Lower leg skin (tissue), 3 donors: ENCODE measurements at regions not wholly inside any gene's neighbourhood (a gene's known extent, or its start where the extent isn't known, plus 50 kb on each side); places are given as distances from the start of the nearest gene placed in this dataset.

Source experiments
- POLR2A ChIP-seq, 2 donors: fragments of 450-650 bp; IDR thresholded peaks; one replicate each; pipeline ENCODE4 v1.6.1; 2016 to 2017; ENCODE audit warnings: antibody characterized with exemption in 2 of 2, mild to moderate bottlenecking in 1 of 2, moderate library complexity in 1 of 2
- TF ChIP-seq, protein P1 (sequence below), 3 donors: fragments of 450-650 bp; IDR thresholded peaks; one replicate each; pipeline ENCODE4 v1.5.1; 2016; ENCODE audit warnings: antibody characterized with exemption in 3 of 3, mild to moderate bottlenecking in 3 of 3, moderate library complexity in 2 of 3

DNA sequence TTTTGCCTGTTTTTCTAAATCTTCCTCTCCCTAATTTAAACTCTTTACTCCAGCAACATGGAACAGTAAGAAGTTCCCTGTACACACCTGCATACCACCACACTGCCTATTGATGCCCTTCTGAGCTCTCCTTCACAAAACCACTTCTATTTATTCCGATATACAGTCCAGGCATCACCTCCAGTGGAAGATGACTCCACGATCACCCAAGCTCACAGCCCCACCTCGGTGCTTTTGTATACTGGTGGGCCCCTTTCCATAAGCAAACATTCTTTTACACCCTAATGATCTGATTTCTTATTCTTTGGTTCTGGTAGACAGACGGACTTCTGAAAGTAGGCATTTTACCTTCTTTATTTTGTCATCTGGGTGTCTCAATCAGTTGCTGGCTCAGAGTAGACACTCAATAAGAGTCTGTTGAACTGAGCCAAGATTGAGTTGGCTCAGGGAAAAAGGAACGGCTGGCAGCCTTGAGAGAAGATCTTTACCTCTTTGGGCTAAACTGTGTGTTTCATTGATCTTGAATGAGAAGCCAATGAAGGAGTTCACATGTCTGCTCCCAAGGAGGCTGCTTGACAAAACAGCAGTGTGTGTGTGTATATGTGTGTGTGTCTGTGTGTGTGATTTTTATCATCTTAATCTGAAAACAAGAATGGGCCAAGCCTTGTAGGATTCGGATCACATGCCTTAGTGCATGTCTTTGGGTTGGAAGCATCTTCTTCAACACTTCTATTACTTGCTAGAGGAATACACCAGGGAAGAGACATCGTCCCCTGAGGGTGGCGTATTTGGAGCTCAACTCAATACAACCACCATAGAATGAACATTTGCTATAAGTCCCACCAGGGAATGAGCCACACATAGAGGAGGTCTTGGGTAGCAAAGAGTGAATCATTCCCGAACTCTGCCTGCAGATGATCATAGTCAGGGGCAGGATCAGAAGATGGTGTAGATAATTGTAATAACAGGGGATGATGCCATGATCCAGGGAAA is 341.8 kb downstream of the CYRIA start:
- TF ChIP-seq, protein P1, sequence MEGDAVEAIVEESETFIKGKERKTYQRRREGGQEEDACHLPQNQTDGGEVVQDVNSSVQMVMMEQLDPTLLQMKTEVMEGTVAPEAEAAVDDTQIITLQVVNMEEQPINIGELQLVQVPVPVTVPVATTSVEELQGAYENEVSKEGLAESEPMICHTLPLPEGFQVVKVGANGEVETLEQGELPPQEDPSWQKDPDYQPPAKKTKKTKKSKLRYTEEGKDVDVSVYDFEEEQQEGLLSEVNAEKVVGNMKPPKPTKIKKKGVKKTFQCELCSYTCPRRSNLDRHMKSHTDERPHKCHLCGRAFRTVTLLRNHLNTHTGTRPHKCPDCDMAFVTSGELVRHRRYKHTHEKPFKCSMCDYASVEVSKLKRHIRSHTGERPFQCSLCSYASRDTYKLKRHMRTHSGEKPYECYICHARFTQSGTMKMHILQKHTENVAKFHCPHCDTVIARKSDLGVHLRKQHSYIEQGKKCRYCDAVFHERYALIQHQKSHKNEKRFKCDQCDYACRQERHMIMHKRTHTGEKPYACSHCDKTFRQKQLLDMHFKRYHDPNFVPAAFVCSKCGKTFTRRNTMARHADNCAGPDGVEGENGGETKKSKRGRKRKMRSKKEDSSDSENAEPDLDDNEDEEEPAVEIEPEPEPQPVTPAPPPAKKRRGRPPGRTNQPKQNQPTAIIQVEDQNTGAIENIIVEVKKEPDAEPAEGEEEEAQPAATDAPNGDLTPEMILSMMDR (IDR thresholded peaks at IDR 0.05): no peak
- no peak for TF ChIP-seq POLR2A (IDR thresholded peaks at IDR 0.05)
